Activated T-cell treated with anti-CD3 and anti-CD28 coated beads, Interleukin-2, amount 50 U/mL, for 48 hours (primary cell): ENCODE measurements at regions not wholly inside any gene's neighbourhood (a gene's known extent, or its start where the extent isn't known, plus 50 kb on each side); places are given as distances from the start of the nearest gene placed in this dataset.
"Not testable (repeated sequence)": the region's sequence is repeated elsewhere in the genome, so short reads cannot be mapped to it uniquely, and the experiment has no call there.

Source experiments
- DNase-seq, 2 experiments: peaks; one replicate each; pipeline ENCODE4 v3.0.0-alpha.2; 2020

DNA sequence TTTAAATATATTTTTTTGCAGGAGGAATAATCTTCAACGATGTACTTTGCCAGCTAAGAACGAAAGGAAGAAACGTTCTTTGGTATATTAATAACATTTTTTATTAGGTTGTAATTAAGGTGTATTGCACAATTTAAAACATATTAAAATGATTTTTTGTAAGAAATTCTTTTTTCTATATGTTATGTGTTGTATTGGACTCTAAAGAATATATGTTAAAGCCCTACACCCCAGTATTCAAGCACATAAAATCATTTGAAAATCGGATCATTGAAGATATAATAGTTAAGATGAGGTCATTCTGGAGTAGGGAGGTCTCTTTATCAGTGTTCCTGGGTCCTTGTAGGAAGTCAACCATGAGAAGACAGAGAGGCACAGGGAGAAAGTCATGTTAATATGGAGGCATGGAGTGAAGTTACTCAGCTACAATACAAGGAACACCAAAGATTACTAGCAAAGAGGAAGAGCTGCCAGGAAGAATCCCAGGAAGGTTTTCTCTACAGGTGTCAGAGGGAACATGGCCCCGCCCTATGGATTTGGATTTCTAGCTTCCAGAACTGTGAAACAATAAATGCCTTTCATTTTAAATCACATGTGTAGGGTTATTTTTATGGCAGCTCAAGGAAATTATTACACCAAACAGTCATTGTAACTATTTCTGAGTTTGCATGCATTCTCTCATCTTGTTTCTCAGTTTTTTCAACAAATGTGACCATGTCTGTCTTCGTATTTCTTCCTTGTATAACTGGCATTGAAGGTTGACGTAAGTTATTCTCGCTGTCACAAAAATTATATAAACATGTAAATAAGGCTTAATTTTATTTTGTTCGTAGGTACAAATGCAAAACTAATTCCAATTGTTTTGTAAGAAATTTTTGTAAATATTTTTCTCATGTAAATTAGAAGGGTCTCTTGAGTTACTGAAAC, 75.4 kb upstream of the VPREB1 start:
- no peak for DNase-seq

DNA sequence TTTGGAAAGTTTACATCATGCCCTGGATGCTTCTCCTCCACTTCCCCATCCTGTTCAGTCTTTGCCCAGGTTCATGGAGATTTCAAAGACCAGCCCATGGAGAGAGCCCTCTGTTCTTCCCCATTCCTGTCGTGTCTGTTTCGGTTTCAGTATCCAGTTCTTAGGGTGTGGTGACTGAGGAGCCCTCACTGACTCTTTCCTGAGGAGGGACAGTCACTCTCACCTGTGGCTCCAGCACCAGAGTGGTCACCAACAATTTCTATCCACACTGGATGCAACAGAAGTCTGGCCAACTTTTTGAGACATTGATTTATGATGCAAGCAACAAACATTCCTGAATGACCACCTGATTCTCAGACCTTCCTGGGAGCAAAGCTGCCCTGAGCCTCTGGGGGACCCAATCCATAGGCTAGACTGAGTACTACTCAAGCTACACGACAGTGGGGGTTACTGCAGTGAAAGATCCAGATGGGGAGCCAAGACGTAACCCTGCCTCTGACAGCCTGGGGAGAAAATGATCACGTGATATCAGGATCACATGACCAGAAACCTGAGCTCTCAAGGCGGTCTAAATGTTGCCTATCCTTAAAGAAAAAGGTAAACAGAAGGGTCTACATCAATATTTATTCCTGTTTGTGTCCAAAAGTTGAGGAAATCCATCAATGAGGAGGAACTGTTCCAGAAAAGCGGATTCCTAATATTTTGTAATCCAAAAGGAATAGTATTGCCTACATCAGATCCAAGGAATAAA, 76.2 kb upstream of the VPREB1 start:
- DNase-seq = peak; percentile 34 to 36

DNA sequence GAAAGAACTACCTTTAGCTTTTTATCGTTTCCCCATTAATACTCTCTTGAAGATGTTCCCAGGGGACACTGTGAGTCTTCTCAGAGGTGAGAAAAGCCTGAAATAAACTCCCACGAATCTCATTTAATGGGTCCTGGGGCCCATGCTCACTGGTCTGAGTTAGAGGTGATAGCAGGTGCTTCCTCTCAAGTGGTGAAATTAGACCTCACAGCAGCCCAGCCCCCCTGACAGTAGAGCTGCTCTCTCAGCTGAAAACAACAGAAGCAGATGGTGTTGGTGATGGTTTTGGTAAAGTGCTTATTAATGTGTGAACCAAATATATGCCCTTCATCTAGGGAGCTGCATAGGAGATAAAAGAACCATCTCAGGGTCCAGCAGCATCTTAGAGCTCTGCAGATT, 76.8 kb upstream of the VPREB1 start:
- DNase-seq = no peak

- DNase-seq = no peak
Measured at GRCh38 chr22:22166941-22167713, 77.5 kb upstream of the VPREB1 start.

DNA sequence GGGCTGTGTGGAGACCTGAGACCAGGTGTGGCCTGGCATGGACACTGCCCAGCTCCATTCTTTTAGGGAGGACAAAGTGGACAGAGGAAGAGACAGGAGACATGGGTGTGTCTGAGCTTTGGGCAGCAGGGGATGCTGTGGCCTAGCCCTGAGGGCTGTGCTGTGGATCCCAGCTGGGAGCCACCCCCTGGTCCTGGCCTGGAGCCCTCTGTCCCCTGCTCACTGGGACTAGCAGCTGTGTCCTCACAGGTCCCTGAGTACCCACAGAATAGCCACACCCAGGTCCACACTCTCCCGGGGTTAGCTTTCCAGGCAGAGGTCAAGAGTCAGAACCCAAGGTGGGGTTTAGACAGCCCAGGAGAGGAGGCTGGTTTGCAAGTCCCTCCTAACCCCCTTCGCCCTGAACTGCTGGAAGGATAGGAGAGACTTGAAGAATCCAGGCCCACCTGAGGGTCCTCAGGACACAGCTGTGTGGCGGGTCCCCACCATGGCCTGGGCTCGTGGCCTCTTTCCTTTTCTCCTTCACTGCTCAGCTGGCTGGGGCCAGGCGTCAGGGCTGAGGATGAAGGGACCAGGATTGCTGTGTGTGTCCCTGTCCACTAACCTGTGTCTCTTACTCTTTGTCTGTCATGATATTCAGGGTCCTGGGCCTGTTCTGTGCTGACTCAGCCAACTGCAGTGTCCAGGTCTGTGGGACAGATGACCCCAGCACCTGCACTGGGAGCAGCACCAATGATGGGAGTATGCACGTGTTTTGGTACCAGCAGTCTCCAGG, 78.5 kb upstream of the VPREB1 start:
- no peak for DNase-seq

DNA sequence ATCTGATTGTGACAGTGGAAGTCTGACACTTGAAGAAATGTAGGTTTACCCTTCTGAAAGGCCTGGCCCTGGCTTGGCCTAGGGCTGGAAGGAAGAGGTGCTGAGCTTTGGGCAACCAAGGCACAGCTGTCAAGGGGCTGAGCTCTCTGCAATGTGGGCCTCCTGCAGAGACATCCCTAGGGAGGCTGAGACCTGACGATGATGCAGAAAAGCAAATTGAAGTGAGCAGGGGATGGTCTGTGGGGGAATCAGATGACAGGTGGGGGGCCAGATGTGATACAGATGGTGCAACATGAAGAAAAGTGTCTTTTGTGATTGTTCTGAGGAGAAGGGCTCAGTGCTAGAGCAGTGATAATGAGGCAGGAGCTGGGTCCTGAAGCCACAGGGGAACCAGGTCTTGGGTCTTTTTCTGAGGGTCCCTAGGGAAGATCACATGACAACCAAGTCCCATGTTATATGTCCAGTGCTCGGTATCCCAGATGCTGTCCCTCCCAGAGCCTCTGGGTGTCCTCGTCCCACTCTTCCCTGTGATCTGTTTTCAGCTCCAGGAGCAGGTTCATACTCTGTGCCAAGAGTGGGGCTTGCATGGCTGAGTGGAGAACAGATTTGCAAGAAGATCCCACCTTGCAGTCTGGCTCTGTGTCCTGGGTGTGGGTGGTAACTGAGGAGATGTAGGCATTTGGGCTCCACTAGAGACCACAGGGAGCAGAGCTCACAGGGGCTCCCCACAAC, 79.9 kb upstream of the VPREB1 start:
- DNase-seq = no peak

DNA sequence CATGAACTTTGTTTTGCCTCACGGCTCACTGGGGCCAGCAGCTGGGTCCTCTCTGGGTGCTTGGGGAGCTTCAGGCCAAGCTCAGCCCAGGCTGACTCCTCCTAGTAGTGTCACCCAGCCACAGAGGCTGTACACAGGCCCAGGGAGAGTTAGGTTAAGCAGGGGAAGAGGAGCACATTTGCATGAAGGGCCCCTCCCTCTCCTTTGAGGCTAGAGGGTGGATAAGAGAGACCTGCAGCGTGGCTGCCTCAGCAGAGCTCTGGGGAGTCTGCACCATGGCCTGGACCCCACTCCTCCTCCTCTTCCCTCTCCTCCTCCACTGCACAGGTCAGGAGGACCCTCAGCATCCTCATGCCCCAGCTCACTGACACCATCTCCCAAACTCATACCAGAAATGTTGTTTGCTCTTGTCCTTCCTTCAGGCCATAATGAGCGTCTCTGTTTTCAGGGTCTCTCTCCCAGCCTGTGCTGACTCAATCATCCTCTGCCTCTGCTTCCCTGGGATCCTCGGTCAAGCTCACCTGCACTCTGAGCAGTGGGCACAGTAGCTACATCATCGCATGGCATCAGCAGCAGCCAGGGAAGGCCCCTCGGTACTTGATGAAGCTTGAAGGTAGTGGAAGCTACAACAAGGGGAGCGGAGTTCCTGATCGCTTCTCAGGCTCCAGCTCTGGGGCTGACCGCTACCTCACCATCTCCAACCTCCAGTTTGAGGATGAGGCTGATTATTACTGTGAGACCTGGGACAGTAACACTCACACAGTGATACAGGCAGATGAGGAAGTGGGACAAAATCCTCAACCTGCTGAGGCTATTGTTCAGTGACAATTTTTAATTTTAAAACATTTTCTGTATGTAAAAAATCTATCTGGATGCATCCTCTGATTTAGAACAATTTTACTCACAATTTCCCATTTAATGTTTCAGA, 82.4 kb upstream of the VPREB1 start:
- DNase-seq = no peak

- not testable (repeated sequence) for DNase-seq
Measured at GRCh38 chr22:22160768-22161167, 83.8 kb upstream of the VPREB1 start.

- no peak for DNase-seq
Measured at GRCh38 chr22:22159384-22159783, 85.2 kb upstream of the VPREB1 start.

DNA sequence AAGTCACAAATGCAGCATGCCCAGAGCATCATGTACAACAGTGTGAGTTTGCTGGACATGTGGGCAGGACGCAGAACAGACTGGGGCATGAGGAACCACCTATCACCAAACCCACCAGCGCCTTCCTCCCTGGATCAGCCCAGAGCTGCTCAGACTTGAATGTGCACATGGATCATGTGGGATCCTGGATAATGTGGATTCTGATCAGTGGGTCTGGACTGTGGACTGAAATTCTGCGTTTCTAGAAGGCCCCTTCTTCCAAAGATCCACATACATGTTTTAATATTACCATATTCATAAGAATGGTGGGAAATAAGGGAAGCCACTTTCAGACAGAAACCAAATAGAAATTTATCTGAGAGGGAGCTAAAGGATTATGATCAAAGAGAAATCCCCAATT, 85.6 kb upstream of the VPREB1 start:
- DNase-seq = no peak

GRCh38 chr22:22158207-22158816, 86.3 kb upstream of the VPREB1 start:
- DNase-seq = no peak

DNA sequence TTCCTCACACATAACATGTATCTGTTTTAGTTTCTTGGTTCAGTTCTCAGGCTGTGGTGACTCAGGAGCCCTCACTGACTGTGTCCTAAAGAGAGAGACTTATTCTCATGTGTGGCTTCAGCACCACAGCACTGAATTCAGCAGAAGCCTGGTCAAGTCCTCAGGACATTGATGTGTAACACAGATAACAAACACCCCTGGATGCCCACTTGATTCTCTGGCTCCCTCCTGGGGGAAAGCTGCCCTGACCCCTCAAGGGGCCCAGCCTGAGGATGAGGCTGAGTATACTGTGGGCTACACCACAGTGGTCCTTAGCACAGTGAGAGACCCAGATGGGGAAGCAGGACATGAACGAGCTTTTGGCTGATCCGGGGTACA, 87.2 kb upstream of the VPREB1 start:
- DNase-seq = no peak

DNA sequence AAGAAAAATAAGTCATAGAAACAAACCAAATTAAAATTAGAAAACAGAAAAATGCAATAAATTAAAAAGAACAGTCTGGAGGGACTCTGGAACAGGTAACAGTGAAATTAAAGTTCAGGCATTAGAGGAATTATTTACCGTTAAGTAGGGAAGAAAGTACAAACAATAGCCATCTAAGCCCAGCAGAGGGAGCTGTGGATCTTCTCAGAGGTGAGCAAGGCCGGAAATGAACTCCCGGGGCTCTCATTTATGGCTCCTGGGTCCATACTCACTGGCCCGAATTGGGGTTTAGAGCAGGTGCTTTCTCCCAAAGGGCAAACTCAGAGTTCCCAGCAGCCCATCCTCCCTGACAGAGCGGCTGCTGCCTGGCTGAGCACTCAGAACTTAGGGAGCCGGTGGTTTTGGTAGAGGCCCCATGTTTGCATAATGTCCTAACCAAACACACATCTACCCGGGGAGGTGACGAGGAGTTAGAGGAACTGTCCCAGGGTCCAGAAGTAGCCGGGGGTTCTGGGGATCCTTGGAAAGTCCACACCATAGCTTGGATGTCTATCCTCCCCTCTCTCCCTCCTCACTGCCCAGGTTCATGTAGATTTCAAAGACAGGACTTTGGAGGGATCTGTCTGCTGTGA, 87.8 kb upstream of the VPREB1 start:
- peak; percentile 68 to 71 for DNase-seq

DNA sequence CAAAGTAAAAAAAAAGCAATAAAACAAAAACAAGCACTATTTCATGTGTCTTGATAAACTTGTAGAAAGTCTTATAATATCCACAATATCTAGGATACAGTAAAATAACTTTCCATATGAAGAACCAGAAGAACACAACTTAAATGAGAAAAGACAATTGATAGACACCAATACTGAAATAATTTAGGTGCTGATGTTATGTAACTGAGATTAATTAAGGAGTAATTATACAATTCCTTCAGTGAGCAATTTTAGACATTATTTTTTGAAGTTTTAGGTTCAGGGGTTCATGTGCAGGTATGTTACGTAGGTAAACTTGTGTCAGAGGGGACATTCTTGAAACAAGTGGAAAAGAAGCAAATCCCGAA, 88.3 kb upstream of the VPREB1 start:
- no peak for DNase-seq

DNA sequence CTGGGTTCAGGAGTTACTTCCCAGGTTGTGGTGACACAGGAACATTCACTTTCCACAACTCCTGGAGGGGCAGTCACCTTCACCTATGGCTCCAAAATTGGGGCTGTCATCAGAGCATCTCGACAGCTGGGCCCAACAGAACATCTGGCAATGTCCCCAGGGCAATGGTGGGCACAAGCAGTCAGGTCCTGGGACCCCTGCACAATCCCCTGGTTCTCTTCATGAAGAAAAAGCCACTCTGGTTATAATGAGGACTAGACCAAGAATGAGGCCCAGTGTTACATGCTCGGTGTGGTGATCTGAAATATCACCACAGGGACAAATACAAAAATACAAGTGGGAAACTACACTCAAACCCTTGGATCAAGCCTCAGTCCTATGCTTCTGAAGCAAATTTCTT, 89.0 kb upstream of the VPREB1 start:
- no peak for DNase-seq

GRCh38 chr22:22155146-22155545, 89.4 kb upstream of the VPREB1 start:
- no peak for DNase-seq

DNA sequence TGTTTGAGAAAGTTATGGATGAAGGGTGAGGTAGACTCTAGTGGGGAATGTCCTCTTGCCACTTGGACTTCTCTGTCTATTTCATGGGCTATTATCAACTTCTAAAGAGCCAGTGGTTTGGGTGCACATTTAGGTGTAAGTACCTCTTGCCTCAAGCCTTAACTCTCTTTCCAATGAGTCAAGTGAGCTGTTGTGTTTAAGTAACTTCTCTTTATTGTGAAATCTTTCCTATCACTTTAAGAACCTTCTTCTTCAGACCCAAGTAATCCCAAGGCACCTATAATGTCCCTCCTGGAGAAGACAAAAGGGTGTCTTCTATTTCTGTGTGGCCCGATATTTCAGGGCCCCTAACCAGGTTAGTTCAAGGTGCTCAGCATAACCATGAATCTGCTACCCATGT, 90.5 kb upstream of the VPREB1 start:
- no peak for DNase-seq

DNA sequence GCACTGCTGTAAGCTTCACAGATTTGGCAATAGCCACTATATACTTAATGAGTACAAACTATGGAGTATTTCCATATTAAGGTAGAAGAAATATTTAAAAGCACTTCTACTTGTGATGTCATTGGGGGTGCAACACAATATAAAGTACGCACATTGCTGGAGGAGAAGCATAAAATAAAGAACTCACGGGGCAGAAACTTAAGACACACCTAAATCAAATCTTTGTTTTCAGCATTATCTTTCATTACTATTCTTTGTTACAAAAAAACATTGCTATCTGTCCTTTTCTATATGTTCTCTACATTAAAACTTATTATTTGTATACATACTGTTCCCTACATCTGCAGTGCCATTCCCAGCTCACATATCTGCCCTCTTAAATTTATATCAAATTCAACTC, 93.3 kb upstream of the VPREB1 start:
- DNase-seq = no peak

GRCh38 chr22:22150457-22150856, 94.1 kb upstream of the VPREB1 start:
- DNase-seq = no peak

DNA sequence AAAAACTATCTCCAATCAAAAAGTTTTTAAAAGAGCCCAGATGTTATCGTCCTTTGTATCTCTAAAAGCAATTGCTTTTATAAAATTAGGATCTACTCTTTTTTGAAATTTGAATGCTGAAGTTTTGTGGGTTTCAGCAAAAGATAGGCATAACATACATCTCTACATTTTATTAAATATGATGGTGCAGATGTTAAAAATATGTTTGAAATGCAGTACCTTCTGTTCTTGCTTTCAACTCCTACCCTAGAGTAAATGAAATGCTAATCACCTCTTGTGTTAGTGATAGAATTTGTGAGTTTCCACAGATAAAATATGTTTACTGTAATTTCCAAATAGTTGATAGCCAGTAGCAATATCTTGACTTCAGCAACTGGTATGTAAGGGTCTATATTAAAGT, 95.7 kb upstream of the VPREB1 start:
- no peak for DNase-seq
